ENCODE measurements at regions not wholly inside any gene's neighbourhood (a gene's known extent, or its start where the extent isn't known, plus 50 kb on each side); places are given as distances from the start of the nearest gene placed in this dataset.
A peak's percentile ranks its signal among the peaks of the same experiment; 100 is the strongest.

DNA sequence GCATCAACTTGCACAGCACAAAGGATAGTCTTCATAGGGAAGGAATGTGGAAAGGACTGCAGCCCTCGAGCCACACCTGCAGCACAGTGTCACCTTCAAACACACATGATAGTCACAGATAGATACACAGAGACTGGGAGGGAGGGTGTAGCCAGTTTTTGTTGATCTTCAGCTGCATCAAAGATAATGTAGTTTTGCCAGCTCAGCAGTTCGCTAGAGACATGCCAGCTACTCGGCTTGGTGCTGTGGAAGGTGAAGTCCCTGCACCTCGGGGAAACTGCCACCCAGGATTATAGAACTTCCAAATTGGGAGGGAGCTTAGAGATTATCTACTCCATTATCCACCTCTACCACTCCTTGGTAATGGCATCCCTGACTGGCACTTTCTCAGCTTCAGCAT lies 92.9 kb upstream of the PAK3 start:
- Mint-ChIP-seq H3K4me1 (no peaks in the 10 kb centered on the region), H3K36me3 (ENCODE audit: low read depth) (peaks cover 3% of the 10 kb centered on the region), H3K4me3 (no peak overlapping the region), H3K27me3 (peaks cover 12% of the 10 kb centered on the region), H3K27ac (no peak overlapping the region)
- DNase-seq (no peak), ATAC-seq (no peak)
- no peaks in the 10 kb centered on the region for H3K9me3 ChIP-seq (ENCODE audit: control insufficient read depth, low read length, poor library complexity, severe bottlenecking)

DNA sequence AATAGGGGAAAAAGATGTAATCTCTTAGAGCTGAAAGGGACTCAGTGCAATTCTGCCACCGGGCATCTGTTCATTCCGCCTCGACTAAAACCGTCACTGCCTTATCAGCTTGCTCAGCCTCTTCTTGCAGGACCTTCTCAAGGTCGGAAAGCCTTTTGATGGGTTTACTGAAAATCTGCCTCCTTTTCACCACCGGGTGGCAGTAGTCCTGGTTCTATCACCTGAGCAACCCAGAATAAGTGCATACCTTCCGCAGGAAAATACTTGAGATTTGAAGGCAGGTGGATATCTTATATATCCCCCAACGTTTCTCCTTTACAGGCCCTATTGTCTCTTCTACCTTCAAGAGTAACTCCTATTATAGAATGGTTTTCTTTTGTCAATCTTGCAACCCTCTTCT lies 103.4 kb upstream of the PAK3 start:
- DNase-seq, result peak in 1 of 3 donors; percentile 11
- Mint-ChIP-seq H3K4me1 (no peaks in the 10 kb centered on the region), H3K4me3 (no peak overlapping the region), H3K36me3 (ENCODE audit: low read depth) (peaks cover 3% of the 10 kb centered on the region), H3K27me3 (peaks cover 22% of the 10 kb centered on the region), H3K27ac (no peak overlapping the region)
- ATAC-seq, result peak; percentile 52
- H3K9me3 ChIP-seq (ENCODE audit: control insufficient read depth, low read length, poor library complexity, severe bottlenecking), result no peaks in the 10 kb centered on the region

DNA sequence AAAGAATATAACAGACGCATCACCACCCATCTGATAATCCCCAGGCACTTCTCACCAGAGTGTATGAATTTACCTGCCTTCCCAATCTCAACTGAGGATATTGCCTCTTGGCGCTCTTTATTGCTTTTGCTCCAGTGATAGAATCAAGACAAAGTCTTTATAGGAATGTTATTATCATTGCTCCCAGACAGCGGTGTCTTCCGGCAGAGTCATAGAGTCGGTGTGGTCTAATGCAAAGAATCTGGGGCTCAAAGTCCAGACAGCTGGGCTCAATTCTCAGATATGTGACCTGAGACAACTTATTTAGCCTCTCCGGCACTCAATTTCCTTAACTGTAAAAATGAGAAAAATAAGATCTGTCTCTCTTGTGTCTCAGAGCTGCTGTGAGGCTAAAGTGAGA lies 106.1 kb upstream of the PAK3 start:
- no peak overlapping the region for H3K4me3 Mint-ChIP-seq
- peaks cover 32% of the 10 kb centered on the region for H3K27me3 Mint-ChIP-seq
- no peak for ATAC-seq
- DNase-seq, result no peak
- no peak overlapping the region for H3K27ac Mint-ChIP-seq
- H3K9me3 ChIP-seq (ENCODE audit: control insufficient read depth, low read length, poor library complexity, severe bottlenecking), result no peaks in the 10 kb centered on the region
- no peaks in the 10 kb centered on the region for H3K36me3 Mint-ChIP-seq (ENCODE audit: low read depth)
- no peaks in the 10 kb centered on the region for H3K4me1 Mint-ChIP-seq

DNA sequence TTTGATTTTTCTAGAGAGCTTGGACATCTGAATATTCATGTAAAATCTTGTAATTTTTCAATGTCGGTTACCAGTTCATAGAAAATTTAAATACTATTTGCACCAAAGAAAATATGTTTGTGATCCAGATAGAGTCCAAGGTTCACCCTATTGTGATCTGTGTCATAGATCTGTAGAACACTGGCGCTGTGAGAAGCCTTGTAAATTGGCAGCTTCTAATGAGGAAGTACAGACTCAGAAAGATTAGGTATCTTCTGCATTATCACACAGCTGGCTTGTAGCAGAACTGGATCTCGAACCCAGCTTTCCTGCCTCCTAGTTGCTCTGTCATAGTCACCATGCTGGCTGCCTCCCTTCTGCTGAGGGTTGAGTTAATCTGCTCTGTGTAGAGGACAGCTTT lies 106.5 kb upstream of the PAK3 start:
- ATAC-seq, result no peak
- H3K4me3 Mint-ChIP-seq, result no peak overlapping the region
- no peaks in the 10 kb centered on the region for H3K9me3 ChIP-seq (ENCODE audit: control insufficient read depth, low read length, poor library complexity, severe bottlenecking)
- no peaks in the 10 kb centered on the region for H3K36me3 Mint-ChIP-seq (ENCODE audit: low read depth)
- no peak for DNase-seq
- no peaks in the 10 kb centered on the region for H3K4me1 Mint-ChIP-seq
- no peak overlapping the region for H3K27ac Mint-ChIP-seq
- peaks cover 32% of the 10 kb centered on the region for H3K27me3 Mint-ChIP-seq

DNA sequence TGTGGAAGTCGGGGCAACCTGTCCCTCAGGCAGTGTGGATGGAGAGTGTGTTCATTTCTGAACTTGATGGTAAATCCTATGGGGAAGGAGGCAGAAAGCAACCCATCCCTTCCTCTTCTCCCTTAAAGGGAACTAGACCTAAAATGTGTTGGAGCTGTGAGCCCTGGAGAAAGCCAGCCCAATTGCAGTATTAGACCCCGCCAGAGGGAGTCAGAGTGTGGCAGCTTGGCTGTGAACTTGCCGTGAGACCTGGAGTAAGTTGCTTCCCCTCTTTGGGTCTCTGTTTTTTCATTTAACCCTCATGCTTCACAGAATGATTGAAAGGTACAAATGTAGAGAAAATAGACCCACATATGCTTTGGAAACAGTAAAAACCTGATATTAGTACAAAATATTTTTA lies 108.7 kb upstream of the PAK3 start:
- H3K4me3 Mint-ChIP-seq, result no peak overlapping the region
- ATAC-seq (no peak), DNase-seq (no peak)
- H3K36me3 Mint-ChIP-seq (ENCODE audit: low read depth), result no peaks in the 10 kb centered on the region
- no peak overlapping the region for H3K27ac Mint-ChIP-seq
- H3K4me1 Mint-ChIP-seq, result no peaks in the 10 kb centered on the region
- no peaks in the 10 kb centered on the region for H3K9me3 ChIP-seq (ENCODE audit: control insufficient read depth, low read length, poor library complexity, severe bottlenecking)
- peaks cover 31% of the 10 kb centered on the region for H3K27me3 Mint-ChIP-seq

DNA sequence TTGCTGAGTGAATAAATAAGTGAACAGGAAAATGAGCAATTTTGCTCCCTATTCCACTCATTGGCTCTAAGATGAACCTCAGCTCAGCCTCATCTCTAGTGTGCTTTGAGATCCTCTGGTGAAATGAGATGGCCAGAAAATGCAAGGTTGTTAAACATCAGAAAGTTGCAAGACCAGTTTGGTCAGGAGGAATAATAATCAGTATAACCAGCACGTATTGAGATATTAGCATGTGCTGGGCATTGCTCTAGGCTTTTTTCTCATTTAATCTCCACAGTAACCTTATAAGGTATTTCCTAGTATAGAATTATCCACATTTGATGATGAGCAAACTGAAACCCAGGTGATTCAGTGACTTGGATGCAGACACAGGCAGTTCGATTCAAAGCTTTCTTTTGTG lies 110.5 kb upstream of the PAK3 start:
- no peak for ATAC-seq
- Mint-ChIP-seq H3K4me1 (no peaks in the 10 kb centered on the region), H3K27ac (no peak overlapping the region), H3K36me3 (ENCODE audit: low read depth) (no peaks in the 10 kb centered on the region), H3K27me3 (peaks cover 23% of the 10 kb centered on the region), H3K4me3 (no peak overlapping the region)
- no peaks in the 10 kb centered on the region for H3K9me3 ChIP-seq (ENCODE audit: control insufficient read depth, low read length, poor library complexity, severe bottlenecking)
- DNase-seq, result no peak

DNA sequence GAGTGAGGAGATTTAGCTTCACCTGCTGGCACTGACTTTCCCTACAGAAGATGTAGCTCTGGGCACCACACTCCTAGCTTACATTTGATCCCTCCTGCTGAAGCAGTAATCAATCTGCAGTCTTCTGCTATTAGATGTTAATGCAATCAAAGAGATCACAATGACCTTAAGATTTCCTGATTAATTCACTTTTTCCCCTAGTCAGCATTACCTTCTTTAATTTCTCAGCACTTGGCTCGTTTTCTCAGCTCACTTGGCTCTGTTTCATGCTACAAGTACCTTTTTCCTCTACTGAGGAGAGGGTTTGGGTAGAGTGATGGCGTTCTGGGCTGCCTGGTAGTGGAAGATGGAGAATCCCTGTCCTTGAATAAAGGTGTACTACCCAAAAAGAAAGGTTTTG lies 113.0 kb upstream of the PAK3 start:
- Mint-ChIP-seq H3K36me3 (ENCODE audit: low read depth) (no peaks in the 10 kb centered on the region), H3K27ac (no peak overlapping the region), H3K4me1 (no peaks in the 10 kb centered on the region), H3K4me3 (no peak overlapping the region), H3K27me3 (peaks cover 15% of the 10 kb centered on the region)
- DNase-seq, result no peak
- no peak for ATAC-seq
- H3K9me3 ChIP-seq (ENCODE audit: control insufficient read depth, low read length, poor library complexity, severe bottlenecking), result no peaks in the 10 kb centered on the region

DNA sequence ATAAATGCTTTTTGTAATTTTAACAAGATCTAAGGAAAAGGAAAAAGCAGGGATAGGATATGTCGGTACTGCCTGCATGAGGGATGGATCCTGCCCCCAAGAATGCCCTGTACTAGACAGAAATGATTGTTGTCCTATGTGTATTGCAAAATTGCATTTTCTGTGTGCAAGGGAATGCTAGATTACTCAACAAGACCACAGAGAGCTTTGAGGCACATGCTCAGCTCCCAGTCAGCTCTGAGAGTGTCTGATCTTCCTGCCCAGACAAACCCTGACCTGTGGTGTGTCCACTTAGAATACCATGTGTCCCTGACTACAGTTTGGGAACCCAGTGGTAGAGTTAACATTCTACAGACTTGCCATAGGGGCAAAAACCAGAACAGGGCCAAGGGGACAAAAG lies 129.2 kb upstream of the PAK3 start:
- ATAC-seq, result no peak
- H3K4me1 Mint-ChIP-seq, result no peaks in the 10 kb centered on the region
- peaks cover 13% of the 10 kb centered on the region for H3K27me3 Mint-ChIP-seq
- H3K36me3 Mint-ChIP-seq (ENCODE audit: low read depth), result no peaks in the 10 kb centered on the region
- H3K4me3 Mint-ChIP-seq, result no peak overlapping the region
- H3K9me3 ChIP-seq (ENCODE audit: control insufficient read depth, low read length, poor library complexity, severe bottlenecking), result no peaks in the 10 kb centered on the region
- DNase-seq, result no peak
- H3K27ac Mint-ChIP-seq, result no peak overlapping the region

DNA sequence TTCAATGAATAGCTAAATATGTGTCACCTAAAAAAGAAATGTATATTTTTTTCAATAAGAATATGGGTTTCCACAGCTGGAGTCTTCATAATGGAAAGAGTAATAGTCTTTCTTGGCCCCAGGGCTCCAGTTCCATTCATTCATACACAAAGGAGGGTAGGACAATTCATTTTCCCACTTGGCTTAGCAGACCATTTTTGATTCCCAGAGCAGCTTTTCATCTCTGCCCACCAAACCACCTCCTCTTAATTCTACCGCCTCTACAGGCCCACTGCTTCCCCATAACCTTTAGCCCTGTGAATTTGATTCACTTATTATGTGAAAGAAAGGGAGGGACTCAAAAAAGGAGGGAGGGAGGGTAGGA lies 129.9 kb upstream of the PAK3 start:
- Mint-ChIP-seq H3K36me3 (ENCODE audit: low read depth) (no peaks in the 10 kb centered on the region), H3K4me3 (no peak overlapping the region), H3K27me3 (peaks cover 9% of the 10 kb centered on the region), H3K27ac (no peak overlapping the region), H3K4me1 (no peaks in the 10 kb centered on the region)
- no peaks in the 10 kb centered on the region for H3K9me3 ChIP-seq (ENCODE audit: control insufficient read depth, low read length, poor library complexity, severe bottlenecking)
- DNase-seq, result no peak
- ATAC-seq, result no peak

DNA sequence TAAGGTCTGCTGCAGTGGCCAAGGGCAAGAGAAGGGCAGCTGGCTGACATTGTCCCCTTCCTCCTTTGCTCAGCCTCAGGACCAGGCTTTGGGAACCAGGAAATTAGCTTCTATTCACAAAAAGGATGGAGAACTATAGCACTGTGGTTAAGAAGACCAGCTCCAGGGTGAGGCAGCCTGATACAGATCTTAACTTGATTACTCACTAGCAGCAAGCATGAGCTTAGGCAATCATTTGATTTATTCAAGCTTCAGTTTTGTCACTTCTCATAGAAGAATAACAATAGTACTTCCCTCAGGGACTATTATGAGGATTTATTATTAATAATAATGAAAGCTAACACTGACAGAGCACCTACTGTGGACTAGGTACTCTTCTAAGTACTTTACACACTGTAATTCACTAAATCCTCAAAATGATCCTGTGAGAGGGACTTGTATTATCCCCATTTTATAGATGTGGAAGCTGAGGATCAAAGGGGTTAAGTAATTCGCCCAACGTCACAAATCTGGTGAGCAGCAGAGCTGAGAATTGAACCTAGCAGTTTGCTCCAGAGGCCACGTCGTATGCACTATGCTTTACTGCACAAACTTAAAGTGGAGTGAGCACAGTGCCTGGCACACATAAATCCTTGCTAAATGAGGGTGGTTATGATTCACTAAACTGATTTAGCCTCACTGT lies 130.4 kb upstream of the PAK3 start:
- Mint-ChIP-seq H3K4me3 (no peak overlapping the region), H3K36me3 (ENCODE audit: low read depth) (no peaks in the 10 kb centered on the region), H3K27me3 (peaks cover 6% of the 10 kb centered on the region)

DNA sequence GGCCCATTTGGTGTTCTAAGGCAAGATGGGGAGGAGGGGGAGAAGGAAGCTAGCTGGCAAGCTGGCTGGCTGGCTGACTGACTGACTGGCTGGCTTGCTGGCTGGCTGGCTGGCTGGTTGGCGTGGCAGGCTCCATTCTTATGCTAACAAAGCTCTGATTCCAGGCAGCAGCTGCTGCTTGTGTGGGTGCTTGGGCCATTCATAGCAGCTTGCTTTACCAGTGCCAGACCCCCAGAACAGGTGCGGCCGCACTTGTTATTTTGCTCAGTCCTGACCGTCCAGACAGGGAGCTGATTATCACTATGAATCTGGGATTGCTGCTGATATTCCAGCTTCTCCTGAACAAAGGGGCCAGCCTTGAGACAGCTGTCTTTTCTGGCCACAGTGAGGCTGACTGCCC lies 131.2 kb upstream of the PAK3 start:
- H3K4me1 Mint-ChIP-seq, result no peaks in the 10 kb centered on the region
- H3K27ac Mint-ChIP-seq, result no peak overlapping the region
- no peak overlapping the region for H3K4me3 Mint-ChIP-seq

More for the DNA sequence above, 130.4 kb upstream of the PAK3 start:
- H3K9me3 ChIP-seq (ENCODE audit: control insufficient read depth, low read length, poor library complexity, severe bottlenecking), result no peaks in the 10 kb centered on the region
- no peak for DNase-seq
- no peak for ATAC-seq
- Mint-ChIP-seq H3K27ac (no peak overlapping the region), H3K4me1 (no peaks in the 10 kb centered on the region)

DNA sequence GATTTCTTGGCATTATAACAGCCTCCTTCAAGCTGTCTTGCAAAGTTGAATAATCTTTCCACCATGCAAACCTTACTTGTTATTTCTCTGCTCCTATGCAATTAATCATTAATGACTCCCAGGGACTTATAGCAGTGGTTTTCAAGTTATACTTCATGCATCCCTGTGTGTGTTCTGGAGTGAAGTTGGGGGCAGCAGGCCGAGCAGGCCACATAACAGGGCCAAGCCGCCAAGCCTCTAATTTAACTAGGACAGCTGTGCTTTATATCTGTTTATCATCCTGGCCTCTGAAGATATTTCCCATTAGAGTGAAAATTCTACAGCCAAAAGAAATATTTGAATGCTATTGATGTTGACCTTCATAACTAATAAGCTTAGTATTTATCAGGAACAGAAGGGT lies 133.5 kb upstream of the PAK3 start:
- H3K4me3 Mint-ChIP-seq, result no peak overlapping the region
- no peak for DNase-seq

More for the DNA sequence above, 131.2 kb upstream of the PAK3 start:
- H3K27me3 Mint-ChIP-seq, result peaks cover under 1% of the 10 kb centered on the region
- no peak for ATAC-seq
- no peaks in the 10 kb centered on the region for H3K36me3 Mint-ChIP-seq (ENCODE audit: low read depth)
- H3K9me3 ChIP-seq (ENCODE audit: control insufficient read depth, low read length, poor library complexity, severe bottlenecking), result no peaks in the 10 kb centered on the region
- no peak for DNase-seq

DNA sequence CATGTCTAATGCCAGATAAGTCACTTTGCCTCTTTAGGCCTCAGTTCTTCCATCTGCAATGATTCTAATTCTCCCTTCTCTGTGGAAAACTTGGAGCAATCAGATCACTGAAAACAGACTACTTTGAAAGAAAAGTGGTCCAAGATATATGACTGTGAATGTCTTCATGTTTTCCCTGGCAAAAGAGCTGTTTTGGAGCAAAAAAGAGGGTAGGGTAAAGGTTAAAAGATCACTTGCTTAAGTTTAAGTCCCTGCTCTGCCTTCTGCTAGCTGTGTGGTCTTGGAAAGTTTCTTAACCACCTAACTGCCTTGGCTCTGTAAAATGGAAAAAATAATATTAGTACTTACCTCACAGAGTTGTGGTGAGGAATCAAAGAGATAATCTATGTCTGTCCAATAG lies 140.3 kb upstream of the PAK3 start:
- ATAC-seq (no peak), DNase-seq (no peak)
- Mint-ChIP-seq H3K4me1 (peaks cover 2% of the 10 kb centered on the region), H3K4me3 (no peak overlapping the region), H3K27ac (no peak overlapping the region), H3K36me3 (ENCODE audit: low read depth) (no peaks in the 10 kb centered on the region), H3K27me3 (no peaks in the 10 kb centered on the region)
- H3K9me3 ChIP-seq (ENCODE audit: control insufficient read depth, low read length, poor library complexity, severe bottlenecking), result no peaks in the 10 kb centered on the region

More for the DNA sequence above, 133.5 kb upstream of the PAK3 start:
- H3K27ac Mint-ChIP-seq, result no peak overlapping the region
- ATAC-seq, result no peak
- no peaks in the 10 kb centered on the region for H3K36me3 Mint-ChIP-seq (ENCODE audit: low read depth)
- H3K9me3 ChIP-seq (ENCODE audit: control insufficient read depth, low read length, poor library complexity, severe bottlenecking), result no peaks in the 10 kb centered on the region
- peaks cover 2% of the 10 kb centered on the region for H3K4me1 Mint-ChIP-seq
- H3K27me3 Mint-ChIP-seq, result no peaks in the 10 kb centered on the region

DNA sequence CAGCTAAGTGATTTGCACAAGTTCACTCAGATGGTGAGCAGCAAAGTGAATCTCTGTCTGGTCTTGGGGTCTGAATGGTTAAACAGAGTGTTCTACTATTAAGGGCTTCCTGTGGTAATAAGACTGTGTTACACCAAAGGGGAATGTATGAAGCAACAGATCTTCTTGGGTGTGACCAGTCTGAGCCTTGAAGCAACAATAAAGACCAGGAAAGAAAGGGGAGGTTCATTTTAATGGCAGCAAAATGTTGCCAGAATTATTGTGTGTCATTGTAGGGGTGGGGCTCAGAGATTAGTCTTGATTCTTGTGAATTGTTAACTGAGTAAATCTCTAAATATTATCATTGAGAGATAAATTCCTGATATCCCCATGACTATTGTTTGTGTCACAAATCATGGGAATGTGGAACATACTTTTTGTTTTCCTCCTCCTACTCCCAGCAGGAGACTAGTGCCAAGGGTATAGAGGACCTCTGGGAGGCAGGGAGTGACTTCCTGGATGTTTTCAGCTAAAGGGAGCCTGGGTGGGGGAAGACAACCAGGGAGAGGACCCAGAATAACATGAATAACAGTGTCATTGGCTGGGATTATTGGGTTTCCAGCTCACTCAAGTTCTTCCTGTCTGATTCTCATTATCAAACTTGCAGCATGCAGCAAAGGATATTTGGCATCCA lies 141.4 kb upstream of the PAK3 start:
- H3K9me3 ChIP-seq (ENCODE audit: control insufficient read depth, low read length, poor library complexity, severe bottlenecking), result no peaks in the 10 kb centered on the region
- DNase-seq (no peak), ATAC-seq (no peak)
- Mint-ChIP-seq H3K36me3 (ENCODE audit: low read depth) (no peaks in the 10 kb centered on the region), H3K27me3 (no peaks in the 10 kb centered on the region), H3K4me3 (no peak overlapping the region), H3K27ac (no peak overlapping the region), H3K4me1 (peaks cover 2% of the 10 kb centered on the region)

Measured in T-helper 17 cell (primary cell).